ENCODE measurements at regions not wholly inside any gene's neighbourhood (a gene's known extent, or its start where the extent isn't known, plus 50 kb on each side); places are given as distances from the start of the nearest gene placed in this dataset.

DNA sequence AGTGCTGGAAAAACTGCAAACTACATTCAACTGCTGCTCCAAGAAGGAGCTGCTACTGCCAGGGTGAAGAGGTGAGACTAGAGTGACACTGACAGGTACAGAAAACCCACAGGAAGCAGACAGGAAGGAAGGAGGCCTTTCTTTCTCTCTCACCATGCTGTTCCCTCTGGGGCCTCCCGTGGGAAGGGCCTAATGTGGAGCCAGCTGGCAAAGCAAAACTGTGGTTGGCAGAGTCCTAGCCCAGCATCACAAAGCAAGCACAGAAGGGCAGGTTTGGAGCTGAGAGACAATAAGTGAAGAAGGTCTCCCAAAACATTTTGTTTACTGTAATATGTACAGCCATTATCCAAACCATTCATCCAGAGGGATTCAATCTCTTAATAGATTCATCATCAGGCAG, 122.5 kb upstream of the MAX start:
- DNase-seq (ENCODE audit: low read depth): no peak

DNA sequence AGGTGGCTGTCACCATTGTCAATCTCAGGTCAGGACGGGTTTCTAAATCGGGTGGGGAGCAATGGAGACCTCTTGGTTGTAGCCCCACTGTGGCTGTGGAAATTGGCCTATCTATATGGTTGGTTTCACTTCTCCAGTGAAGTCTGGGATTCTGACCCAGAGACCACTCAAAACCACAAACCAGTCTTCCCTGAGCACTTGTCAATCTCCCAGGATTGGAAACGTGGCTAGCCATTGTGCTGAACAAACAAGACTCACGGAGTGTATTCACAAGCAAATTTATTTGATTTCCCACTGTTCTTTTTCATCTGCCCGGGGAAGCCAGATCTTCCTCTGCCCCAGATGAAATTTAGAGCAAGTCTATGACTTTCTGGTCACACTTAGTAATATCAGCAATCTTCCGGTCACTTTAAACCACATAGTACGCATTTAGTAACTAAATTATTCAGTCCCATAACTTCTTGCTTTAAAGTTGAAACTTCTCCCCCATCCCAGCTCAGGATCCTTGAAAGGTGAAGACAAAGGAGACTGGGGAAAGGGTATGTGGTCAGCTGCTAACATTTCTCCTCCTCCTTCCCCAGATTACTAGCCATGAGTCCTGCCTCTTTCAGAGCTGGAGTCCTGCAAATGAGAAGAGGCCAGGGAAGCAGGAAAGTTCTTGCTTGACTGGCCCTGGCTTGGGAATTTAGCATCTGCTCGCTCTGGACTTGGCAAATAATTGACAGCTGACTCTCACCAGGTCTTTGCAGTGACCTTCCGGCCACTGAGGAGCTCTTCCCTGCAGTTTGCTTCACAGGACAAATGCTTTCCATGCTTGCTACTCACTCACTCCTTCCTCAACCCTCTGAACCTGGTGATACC, 123.2 kb upstream of the MAX start:
- DNase-seq (ENCODE audit: low read depth): no peak

DNA sequence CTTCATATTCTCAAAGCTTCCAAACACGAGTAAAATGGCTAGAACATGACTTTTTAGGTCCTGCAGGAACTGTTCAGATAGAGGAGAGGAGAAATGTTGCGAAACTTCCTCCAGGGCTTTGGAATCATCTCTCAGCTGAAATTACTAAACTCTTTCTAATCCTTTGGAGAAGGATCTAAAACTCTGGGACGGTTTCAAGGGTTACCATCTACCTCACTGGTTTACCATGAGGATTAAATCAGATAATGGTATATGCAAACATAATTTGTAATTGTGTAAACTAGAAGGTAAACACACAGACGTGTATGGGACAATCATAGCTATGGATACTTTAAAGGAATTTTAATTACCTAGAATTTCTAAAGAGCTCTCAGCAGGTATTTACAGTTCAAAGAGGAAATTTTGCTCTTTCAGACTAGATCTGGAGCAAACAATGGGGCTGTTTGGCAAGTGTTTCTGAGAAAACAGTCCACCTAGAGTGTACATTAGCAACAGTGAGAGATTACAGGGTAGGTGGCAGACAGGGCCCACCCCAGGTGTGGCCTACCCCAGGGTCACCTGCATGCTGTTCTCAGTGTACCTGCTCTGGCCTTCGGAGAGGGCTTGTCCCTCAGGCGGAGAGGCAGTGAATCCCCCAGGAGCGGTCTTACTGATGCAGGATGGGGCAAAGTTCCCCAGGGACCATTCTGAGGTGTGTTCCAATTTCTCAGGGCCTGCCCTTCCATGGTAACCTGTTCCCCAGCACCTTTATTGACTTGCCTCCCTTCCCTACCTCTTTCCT, 124.7 kb upstream of the MAX start:
- no peak for DNase-seq (ENCODE audit: low read depth)

DNA sequence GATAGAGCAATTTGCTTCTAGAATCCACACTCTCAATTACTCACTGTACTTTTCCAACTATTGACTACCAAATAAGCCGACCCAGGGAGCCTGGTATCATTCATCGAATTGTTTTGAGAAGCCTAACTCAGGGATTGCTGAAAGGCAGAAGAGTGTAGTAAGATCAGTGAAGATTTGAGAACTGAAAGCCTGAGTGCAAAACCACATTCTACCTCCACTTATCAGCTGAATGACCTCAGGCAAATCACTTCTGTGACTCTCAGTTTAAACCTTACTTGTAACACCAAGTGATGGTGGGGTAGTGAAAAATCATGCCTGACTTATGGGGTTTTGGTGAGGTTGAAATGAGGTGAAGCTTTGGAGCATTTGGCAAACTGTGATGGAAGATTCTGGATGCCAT, 126.1 kb upstream of the MAX start:
- no peak for DNase-seq (ENCODE audit: low read depth)

DNA sequence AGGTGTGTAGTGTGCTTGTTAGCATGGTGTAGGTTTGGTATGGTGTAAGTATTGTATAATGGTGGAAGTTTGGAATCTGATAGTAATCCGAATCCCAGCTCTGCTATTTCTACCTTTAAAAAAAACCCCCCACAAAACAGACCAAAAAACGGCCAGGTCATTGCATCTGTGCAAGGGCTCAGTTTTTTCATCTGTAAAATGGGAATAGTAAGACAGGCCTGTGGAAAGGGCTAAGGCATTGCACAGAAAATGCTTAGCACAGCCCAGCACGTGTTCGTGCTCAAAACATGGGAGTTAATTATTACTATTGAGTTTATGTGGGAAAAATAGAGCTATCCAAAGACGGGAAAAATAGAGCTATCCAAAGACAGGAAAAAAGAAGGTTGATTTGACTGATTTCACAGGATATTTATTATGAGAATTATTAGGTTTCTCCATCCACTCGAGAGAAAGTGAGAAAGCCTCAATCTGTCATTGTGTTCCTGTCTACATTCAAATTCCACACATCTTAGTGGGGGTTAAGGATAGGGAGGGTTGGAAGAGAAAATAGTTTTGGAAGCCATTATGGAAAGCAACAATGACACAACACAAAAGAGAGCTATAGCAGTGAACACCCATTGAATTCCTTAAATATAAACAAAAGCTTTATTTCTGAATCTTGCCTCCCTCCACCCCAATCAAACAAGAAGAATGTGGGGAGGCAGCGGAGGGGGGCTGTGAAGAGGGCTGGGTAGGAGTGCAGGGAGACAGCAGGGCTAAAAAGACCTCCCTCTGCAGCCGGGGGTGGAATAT, 126.8 kb upstream of the MAX start:
- no peak for DNase-seq (ENCODE audit: low read depth)

DNA sequence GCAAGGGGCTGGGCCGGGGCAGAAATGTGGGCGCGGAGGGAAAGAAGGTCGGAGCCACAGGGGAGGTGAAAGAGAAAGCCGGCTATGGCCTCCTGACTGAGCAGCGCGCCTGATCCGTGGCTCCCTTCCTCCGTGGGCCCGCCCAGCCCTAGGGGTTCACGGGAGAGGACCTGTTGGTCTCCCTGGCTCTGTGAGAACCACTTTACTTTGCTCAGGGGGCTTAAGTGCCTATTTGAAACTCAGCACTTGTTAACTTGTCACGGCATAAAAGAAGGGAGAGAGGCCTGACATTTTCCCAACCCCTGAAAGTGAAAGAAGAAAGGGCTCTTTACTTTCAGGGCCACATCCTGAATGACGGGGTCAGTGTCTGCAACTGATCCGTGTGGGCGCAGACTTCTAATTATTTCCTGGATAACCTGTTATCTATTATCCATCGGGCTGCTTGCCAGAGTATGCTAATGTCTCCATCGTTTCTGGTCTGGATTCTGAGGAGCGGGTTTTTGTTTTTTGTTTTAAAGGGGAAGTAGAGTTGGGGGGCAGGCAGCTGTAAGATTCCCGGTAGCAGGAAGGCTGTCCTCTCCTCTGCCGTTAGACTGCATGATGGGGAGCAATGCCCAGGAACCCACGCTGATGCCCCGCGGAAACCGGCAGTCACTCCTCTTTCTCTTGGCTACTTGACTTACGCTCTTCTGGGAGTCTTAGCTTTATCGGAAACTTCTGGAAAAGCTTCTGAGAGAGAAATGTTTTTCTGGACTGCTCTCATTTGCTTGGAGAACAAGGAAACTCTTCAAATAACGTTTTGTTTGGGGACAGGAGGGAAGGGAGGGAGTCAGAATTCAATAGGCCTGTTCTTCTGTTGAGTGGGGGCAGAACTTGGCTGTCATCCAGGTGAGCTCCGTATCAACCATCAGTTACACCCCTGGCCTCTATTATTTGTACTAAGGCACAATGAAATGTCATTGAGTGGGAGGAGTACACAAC, 127.7 kb upstream of the MAX start:
- no peak for DNase-seq (ENCODE audit: low read depth)

DNA sequence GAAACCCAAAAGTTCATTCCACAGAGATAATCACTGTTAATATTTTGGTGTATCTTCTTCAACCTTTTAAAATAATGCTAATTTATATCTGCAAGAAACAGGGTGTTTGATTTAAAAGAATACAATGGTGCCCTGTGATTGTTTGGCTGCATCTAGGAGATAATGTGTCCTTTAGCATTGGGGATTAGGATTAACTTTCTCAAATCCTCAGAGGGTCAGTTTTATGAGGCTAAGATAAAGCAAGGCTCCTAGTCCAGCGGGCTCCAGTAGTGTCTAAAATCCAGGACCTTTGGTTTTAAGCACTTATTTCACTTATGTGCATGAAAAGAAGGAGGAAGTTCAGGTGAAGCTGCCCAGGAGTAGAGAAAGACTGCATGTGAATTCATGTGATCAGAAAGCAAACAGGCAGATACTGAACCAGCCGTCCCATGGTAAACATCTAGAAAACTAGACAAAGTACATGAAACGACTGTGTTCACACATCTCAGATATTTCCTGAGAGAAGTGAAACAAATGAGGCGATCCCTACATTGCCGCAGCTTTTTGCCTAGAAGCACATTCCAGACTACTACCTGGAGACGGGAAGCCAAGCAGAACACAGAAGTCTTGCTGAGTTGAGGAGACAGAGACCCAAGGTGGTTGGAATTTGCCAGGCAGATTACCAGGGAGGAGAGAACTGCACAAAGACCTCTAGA, 129.1 kb upstream of the MAX start:
- DNase-seq (ENCODE audit: low read depth): no peak

DNA sequence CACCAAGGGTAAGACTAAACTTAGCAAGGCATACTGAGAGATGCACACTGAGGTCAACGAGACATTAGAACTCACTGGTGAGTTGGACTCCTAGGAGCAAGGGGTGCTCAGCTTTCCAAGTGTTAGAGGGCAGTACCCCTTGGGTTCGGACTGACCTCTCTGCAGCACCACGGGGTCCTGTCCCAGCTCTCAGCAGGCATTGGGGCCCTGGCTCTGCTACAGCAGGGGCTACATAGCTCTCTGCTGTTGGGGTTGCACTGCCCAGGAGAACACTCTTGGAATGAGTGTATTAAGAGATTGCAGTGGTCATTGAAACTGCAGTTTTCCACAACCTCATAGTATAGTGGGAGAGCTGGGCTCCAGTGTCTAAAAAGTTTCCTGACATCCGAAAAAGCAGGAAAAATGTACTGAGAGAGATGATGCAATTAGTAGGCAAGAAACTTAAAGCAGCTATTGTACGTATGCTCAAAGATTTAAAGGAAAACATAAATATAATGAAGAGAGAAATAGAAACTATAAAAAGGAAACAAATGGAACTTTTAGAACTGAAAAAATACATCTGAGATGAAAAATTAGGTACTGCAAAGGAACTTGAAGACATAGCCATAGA, 132.5 kb upstream of the MAX start:
- DNase-seq (ENCODE audit: low read depth): no peak

DNA sequence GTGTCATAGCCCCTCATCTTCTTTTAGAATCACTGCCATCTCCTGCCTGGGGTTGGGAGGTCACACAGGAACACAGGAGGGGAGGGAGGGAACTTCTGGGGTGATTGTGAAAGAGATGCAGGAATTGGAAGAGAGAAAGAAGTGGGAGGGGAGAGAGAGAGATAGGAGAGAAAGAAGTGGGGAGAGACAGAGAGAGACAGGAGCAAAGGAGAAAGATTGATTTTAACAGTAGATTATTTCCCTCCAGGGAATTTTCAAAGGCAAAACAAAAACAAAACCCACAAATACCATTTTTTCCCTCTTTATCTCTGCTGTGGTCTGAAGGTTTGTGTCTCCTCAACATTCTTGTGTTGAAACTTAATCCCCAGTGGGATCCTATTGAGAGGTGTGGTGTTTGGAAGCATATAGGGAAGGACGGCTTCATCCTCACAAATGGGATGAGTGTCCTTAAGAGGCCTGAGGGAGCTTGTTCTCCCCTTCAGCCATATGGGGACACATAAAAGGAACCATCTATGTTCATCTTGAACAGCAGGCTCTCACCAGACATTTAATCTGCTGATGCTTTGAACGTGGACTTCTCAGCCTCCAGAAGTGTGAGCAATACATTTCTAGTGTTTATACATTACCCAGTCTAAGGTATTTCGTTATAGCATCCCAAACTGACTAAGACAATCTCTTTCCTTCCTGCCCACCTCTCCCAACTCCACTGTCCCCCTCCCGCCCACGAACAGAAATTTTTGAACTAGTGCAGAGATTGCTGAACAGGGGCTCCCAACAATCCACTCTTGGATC, 134.9 kb upstream of the MAX start:
- DNase-seq (ENCODE audit: low read depth): no peak

DNA sequence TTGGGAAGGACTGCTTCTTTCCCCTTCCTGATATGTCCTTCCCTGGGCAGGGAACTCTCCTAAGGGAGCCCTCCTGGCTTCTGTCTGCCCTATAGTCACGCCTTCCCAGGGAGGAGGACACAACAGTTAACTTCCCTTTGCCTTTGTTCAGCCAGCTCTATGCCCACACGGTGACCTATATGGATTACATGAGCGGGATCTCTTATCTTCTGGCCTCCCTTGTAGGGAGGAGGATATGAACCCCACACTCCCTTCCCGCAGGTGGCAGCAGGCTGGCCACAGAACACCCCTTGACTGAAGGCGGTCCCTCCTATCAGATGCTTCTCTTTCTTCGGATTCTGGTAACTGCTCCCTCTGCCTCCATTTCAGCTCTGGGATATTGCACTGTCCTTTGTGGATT, 135.6 kb upstream of the MAX start:
- DNase-seq (ENCODE audit: low read depth): no peak

DNA sequence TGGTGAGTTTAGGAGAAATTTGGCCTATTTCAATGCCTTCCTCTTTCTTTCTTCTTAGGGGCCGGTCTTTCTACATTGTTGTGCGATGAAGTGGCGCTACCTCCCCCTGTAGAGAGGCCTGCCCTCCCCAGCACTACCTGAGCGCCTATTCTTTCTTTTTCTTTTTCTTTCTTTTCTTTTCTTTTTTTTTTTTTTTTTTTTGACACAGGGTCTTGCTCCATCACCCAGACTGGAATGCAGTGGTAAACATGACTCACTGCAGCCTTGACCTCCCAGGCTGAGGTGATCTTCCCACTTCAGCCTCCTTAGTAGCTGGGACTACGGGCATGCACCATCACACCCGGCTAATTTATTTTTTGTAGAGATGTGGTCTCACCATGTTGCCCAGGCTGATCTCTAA, 136.1 kb upstream of the MAX start:
- no peak for DNase-seq (ENCODE audit: low read depth)

DNA sequence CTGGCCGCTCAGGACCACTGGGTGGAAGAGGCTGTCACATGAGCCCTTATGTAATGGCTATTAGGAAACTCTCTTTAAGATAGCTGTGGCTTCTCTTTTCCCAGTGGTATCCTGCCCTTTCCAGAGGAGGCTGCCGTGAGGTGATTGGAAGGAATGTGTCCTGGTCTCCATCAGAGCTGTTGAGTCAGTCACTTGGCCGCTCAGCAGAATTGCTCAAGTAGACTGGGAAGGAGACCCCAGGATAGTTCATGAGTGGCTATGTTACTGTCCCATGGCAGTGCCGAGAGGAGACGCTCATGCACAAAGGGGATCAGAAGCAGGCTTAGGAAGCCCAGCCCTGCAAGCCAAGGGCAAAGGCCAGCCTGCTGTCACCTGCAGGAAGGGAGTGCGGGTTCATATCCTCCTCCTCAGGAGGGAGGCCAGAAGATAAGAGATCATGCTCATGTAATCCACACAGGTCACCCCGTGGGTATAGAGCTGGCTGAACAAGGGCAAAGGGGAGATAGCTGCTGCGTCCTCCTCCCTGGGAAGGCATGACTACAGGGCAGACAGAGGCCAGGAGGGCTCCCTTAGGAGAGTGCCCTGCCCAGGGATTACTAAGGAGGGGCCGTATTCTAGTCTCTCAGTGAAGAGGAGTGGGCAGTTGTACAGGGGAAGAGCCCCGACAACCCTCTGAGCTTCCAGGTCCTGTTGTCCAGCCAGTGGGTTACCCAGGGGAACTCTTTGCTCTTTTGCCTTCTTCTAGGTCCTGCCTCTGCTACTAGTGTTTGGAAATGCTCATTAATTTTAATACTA, 137.0 kb upstream of the MAX start:
- DNase-seq (ENCODE audit: low read depth): no peak

DNA sequence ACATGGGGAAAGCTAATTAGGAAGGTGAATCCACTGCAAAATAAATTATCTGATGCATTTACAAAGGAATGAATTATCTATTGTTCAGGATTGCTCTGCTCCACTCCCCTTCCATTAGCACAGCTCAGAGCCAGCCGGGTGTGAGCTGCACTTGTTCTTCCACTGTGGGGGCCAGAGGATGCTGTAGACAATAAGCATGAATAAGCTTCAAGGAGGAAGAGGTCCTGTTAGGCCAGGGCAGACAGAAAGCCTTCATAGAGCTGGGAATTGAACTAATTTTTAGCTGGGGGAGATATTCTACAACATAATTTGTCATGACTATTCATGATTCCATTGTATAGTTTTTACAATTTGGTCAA, 137.6 kb upstream of the MAX start:
- no peak for DNase-seq (ENCODE audit: low read depth)

DNA sequence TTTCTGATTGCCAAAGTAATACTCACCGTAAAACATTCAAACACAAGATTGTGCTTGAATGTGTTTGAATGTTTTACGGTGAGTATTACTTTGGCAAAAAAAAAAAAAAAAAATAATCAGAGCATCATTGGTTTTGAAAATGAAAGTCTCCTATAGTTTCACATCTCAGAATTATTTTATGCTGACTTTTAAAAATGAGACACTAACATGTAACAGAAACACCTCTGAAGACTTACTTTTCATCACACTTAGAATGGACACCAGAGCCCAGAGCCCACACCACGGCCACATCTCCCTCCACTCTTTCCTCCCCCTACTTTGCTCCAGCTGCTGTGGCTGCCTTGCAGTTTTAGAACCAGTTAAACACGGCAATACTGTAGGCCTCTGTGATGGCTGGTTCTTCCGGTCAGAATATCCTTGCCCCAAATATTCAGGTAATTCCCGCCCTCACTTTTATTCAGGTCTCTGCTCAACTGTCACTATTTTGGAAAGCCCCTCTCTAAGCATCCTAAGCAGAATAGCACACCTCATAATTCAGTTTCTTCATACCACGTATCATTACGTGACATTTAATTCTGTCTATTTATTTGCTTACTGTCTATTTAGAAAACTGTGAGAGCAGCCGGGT, 138.9 kb upstream of the MAX start:
- DNase-seq (ENCODE audit: low read depth): no peak

DNA sequence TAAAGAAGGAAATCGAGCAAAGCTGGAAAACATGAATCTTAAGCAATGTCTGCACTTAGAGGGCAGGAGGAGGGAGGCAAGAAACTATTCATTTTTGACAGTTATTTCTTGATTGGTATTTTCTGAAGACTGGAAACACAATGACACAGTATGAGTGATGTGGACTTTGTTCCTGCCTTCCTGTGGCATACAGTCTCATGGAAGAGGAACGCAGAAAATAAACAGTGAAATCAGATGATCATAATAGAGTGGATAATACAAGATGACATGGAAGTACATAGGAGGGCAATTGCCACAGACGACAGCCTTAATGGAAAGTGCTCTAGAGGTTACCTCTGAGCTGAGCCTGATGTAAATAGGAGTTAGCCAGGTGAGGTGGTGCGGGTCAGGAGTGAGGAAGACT, 140.4 kb upstream of the MAX start:
- no peak for DNase-seq (ENCODE audit: low read depth)

DNA sequence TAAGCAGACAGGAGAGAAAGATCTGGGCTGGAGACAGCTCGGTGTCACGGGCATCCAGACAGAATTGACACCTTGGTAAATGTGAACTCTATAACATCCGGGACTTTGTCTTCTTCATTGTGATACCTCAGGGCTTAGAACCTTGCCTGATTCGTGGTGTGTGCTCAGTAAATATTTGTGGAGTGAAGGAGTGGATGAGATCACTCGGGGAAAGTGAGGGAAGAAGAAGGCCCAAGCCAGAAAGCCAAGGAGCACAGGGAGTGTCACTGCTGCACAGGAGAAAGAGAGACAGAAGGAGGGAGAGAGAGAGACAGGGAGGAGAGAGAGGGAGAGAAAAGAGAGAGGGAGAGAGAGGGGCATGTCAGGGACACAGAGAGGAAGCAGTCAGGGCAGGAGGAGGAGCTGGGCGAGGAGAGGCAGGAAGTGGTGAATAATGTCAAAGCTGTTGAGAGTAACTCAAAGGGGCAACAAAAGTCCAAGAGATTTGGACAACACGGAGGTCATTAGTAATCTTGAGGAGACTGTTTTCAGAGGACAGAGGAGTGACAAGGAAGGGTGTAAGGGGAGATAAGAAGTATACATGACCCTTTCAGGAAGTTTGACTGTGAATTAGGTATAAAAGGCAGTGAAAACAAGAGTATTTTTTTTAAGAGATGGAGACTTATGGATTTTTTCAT, 141.6 kb upstream of the MAX start:
- no peak for DNase-seq (ENCODE audit: low read depth)

DNA sequence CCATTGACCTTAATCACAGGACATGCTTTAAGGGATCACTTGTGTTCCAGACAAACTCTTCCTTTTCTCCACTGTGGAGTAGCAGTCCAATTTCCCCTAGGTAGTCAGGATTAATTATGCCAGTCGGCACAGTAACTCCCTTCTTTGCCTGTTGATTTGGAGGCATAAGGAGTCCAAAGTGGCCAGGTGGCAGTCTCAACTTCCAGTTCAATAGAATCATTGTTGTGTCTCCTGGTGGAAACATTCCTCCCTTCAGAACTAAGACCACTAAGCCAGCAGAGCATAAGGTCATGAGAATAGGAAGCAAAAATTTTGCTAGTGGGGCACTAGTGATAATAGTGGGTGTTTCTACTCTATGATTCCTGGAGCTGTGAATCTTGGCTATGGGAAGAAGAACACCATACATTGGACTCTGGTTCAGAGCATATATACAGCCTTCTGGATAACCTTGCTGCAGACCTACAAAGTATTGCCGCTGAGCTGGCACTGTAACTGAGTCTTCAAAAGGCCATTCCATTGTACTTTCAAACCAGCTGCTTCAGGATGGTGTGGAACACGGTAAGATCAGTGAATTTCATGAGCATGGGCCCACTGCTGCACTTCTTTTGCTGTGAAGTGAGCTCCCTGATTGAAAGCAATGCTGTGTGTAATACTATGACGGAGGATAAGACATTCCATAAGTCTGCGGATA, 147.3 kb upstream of the MAX start:
- no peak for DNase-seq (ENCODE audit: low read depth)
